DMS53 (cell line): ENCODE measurements at regions not wholly inside any gene's neighbourhood (a gene's known extent, or its start where the extent isn't known, plus 50 kb on each side); places are given as distances from the start of the nearest gene placed in this dataset.

Experiments
- DNase-seq: peaks from one replicate; lab custom pipeline; 2025; lab: John Stamatoyannopoulos, UW

GRCh38 chr15:70399204-70399603 lies 301.5 kb upstream of the TLE3 start:
- no peak for DNase-seq

DNA sequence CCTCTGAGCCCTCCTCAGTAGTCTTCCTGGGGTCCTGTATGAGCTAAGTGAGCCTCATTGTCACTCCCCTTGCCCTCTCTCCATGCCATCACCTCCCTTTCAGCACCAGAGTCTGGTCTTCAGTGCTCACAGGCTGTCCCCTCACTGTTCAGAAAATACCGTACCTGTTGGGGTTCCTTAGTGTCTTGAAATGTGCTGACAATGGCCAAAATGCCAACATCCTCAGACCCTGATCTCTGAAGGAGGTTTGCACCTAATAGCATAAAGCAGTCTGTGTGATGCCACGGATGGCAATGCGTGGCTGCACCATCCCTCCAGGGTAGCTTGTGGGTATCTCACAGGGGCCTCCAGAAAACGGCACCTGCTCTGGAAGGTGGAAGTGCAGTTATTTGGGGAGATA lies 301.0 kb upstream of the TLE3 start:
- DNase-seq = no peak

DNA sequence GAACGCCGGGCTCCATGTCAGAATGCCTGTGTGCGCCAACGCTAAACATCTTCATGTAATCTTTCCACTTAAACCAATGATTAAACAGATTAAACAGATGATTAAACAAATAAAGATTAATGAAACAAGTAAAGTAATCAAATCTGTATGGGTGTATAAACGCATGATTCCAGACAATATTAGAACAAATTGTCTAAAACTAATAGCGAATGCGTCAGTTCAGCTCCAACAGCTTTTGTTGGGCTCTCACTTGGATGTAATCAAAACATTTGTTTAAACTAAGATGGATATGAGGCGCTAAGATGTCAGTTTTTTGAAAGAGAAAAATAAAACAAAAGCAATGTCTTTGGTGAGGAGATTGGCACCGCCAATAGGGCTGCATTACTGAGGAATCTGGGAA lies 299.1 kb upstream of the TLE3 start:
- no peak for DNase-seq

GRCh38 chr15:70395164-70395563 lies 297.4 kb upstream of the TLE3 start:
- no peak for DNase-seq

GRCh38 chr15:70390723-70391122 lies 293.0 kb upstream of the TLE3 start:
- DNase-seq = no peak

DNA sequence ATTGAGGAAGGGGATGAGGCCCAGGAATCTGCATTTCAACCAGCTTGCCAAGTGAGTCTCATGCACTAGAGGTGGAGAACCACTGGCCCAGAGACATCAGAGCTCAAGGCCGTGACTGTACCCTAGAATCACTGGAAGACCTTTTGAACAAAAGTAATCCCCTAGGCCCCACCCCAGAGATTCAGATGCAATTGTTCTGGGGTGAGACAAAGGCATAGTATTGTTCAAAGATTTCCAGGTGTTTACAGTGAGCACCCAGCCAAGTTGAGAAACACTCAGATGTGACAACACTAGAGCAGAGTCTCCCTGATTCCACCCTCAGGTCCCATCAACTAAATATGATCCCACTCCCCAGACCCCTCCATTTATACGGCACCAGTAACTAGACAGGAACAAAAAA lies 290.3 kb upstream of the TLE3 start:
- DNase-seq = no peak

GRCh38 chr15:70387081-70387480 lies 289.4 kb upstream of the TLE3 start:
- no peak for DNase-seq

- no peak for DNase-seq
Measured at GRCh38 chr15:70385711-70386110, 288.0 kb upstream of the TLE3 start.

DNA sequence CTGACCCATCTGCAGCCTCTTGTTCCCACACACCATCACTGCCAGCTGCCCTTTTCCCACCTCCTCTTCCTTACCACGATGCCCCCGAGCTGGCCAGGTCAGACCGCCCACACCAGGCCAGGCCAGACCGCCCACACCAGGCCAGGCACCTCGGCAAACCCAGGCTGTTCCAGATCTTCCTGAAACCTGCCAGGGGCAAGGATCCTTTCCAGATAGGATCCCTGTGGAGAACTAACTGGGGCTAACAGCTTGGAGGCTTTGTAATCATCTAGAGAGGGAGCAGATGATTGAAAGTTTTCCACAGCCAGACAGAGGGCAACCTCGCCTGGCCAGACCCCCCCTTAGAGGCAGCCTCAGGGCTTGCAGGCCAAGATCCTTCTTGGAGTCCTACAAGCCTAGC lies 287.3 kb upstream of the TLE3 start:
- no peak for DNase-seq

DNA sequence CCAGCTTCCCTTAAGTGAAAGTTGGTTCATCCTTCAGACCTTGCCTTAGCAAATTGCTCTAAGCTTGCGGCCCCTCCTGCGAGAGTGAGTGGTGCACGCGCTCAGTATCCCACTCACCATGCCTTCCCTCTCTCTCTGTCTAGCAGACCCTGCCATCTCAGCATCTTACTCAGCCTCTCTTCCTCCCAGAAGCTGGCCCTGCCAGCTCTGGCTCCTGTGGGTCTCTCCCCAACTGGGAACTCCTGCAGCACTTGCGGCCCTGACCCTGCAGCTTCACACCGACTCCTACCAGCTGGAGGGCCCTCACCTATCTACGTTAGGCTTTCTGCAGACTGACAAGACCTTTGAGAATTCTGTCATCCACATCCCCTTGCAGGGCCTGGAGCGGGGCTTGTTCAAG lies 286.1 kb upstream of the TLE3 start:
- no peak for DNase-seq

- DNase-seq = no peak
Measured at GRCh38 chr15:70382762-70383458, 285.2 kb upstream of the TLE3 start.

- no peak for DNase-seq
Measured at GRCh38 chr15:70382009-70382749, 284.5 kb upstream of the TLE3 start.

- no peak for DNase-seq
Measured at GRCh38 chr15:70379938-70380883, 282.5 kb upstream of the TLE3 start.

DNA sequence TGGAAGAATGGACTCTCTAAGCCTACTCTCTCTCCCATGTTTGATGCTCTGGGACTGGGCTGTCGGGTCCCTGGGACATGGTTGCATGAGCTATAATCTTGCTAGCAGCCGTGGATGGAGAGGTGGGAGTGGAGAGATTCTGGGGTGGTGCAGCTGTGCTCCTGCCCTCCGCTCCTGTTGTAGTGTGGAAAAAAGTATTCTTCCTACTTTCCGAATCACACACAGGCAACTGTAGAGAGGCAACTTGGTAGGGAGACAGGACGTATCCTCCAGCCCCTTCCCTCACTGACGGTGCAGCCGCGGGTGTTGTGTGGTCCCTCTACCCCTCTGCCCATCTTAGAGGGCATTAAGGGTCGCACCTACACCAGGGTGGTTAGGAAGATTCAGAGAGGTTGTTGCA lies 281.4 kb upstream of the TLE3 start:
- no peak for DNase-seq

DNA sequence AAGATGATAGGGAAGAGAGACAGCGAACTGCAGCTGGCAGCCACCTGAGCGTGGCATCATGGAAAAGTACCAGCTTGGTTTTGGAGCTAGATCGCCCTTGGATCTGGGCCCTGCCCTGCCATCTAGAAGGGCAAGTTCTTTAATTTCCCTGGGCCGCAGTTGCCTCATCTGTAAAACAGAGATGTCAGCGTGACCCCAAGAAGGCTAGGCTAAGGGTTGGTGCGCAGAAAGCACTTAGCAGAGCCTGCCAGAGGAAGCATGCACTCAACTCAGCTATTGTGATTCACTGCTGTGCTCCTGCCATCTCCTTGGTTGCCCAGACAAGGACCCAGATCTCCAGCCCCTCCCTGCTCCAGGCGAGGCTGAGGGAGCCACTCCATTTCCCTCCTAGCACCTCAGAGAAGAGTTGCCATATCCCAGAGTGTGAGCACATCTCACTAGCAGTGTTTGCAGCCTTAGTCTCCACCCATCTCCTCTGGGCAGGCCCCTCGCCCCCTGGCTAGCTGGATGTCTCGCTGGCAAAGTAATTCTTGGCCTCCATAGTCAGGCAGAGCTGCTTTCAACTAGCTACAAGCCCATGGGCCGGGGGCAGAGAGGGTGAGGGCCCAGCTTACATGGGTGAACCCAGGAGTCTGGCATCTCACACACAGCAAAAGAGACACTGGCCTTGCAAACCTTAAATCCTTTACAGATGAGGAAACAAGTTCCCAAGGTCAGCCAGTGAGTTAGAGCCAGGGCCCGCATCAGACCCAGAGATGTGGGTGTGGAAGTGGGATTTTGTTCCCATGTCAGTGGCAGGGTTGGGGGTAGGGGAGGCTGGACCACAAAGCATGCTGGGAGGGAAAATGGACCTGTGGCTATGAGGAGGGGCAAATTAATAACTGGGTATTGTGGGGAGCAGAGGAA lies 280.7 kb upstream of the TLE3 start:
- no peak for DNase-seq

GRCh38 chr15:70376929-70377691 lies 279.4 kb upstream of the TLE3 start:
- peak; percentile 34 for DNase-seq

- no peak for DNase-seq
Measured at GRCh38 chr15:70376031-70376928, 278.6 kb upstream of the TLE3 start.

DNA sequence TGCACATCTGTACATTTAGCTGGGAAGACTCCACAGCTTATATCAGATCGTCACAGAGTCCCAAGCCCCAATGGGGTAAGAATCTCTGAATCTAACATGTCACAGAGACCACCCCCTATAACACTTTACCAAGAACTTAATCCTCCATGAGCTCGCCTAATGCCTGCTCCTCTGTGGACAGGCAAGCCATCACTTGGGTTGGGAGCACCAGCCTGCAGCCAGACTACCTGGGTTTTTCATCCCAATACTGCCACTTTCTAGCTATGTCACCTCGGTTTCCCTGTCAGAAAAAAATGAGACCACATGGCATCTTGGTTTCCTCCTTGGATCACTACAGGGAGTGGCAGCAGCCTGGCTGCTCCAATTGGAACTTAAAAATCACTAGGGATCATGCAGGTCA lies 277.9 kb upstream of the TLE3 start:
- DNase-seq = no peak

DNA sequence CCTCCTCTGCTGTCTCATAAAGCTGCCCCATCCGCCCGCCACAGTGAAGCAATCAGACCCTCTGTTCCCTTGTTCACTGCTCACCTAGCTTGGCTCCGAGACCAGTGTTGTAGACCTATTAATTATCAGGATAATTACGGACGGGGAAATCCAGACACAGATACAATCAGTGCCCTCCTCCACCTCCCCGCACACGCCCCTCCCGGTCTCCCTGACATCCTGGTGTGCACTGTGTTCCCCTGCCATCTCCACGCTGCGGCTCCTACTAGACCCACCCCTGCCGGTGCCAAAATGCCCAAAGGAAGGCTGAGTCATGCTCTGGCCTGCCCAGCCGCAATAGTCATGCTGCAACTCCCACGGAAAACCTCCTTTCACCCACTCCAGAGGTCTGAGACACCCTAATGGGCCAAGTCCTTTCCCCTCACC lies 277.3 kb upstream of the TLE3 start:
- no peak for DNase-seq

GRCh38 chr15:70374096-70374495 lies 276.4 kb upstream of the TLE3 start:
- no peak for DNase-seq
